ENCODE measurements at regions not wholly inside any gene's neighbourhood (a gene's known extent, or its start where the extent isn't known, plus 50 kb on each side); places are given as distances from the start of the nearest gene placed in this dataset.

- DNase-seq (ENCODE audit: low read depth in 1 of 2, low spot score in 1 of 2): no peak
- Histone ChIP-seq H3K27me3 (ENCODE audit: insufficient read depth, poor library complexity, severe bottlenecking) (no peaks in the 10 kb centered on the region), H3K4me3 (replicated peaks; ENCODE audit: insufficient read depth, low read length) (no peak overlapping the region), H3K27ac (replicated peaks) (no peak overlapping the region)
- TF ChIP-seq CTCF (IDR thresholded peaks at IDR 0.05; ENCODE audit: insufficient read depth, low read length): no peak
- no peak for TF ChIP-seq GABPA (IDR thresholded peaks at IDR 0.05; ENCODE audit: low read depth)
- TF ChIP-seq POLR2AphosphoS5 (IDR thresholded peaks at IDR 0.05; ENCODE audit: low read depth): no peak
- TF ChIP-seq SPI1 (IDR thresholded peaks at IDR 0.05; ENCODE audit: borderline replicate concordance, low read depth): no peak
These were observed 255.4 kb upstream of the PITRM1 start for GRCh38 chr10:3427950-3428354.

- no peak overlapping the region for H3K27ac ChIP-seq (replicated peaks)
- no peaks in the 10 kb centered on the region for H3K27me3 ChIP-seq (ENCODE audit: insufficient read depth, poor library complexity, severe bottlenecking)
- TF ChIP-seq GABPA (IDR thresholded peaks at IDR 0.05; ENCODE audit: low read depth) (no peak), SPI1 (IDR thresholded peaks at IDR 0.05; ENCODE audit: borderline replicate concordance, low read depth) (no peak), REST (IDR thresholded peaks at IDR 0.05; ENCODE audit: insufficient replicate concordance, low read depth) (no peak), POLR2AphosphoS5 (IDR thresholded peaks at IDR 0.05; ENCODE audit: low read depth) (no peak), CTCF (IDR thresholded peaks at IDR 0.05; ENCODE audit: insufficient read depth, low read length) (no peak)
- H3K4me3 ChIP-seq (replicated peaks; ENCODE audit: insufficient read depth, low read length): no peak overlapping the region
- DNase-seq (ENCODE audit: low read depth in 1 of 2, low spot score in 1 of 2): no peak
These were observed 254.8 kb upstream of the PITRM1 start for GRCh38 chr10:3427347-3427746.

- TF ChIP-seq REST (IDR thresholded peaks at IDR 0.05; ENCODE audit: insufficient replicate concordance, low read depth) (no peak), GABPA (IDR thresholded peaks at IDR 0.05; ENCODE audit: low read depth) (no peak), CTCF (IDR thresholded peaks at IDR 0.05; ENCODE audit: insufficient read depth, low read length) (no peak), POLR2AphosphoS5 (IDR thresholded peaks at IDR 0.05; ENCODE audit: low read depth) (no peak), SPI1 (IDR thresholded peaks at IDR 0.05; ENCODE audit: borderline replicate concordance, low read depth) (no peak)
- no peak overlapping the region for H3K27ac ChIP-seq (replicated peaks)
- DNase-seq (ENCODE audit: low read depth in 1 of 2, low spot score in 1 of 2): no peak
- no peak overlapping the region for H3K4me3 ChIP-seq (replicated peaks; ENCODE audit: insufficient read depth, low read length)
- H3K27me3 ChIP-seq (ENCODE audit: insufficient read depth, poor library complexity, severe bottlenecking): no peaks in the 10 kb centered on the region
These were observed 253.7 kb upstream of the PITRM1 start for GRCh38 chr10:3426190-3426845.

- H3K4me3 ChIP-seq (replicated peaks; ENCODE audit: insufficient read depth, low read length): no peak overlapping the region
- no peak for TF ChIP-seq POLR2AphosphoS5 (IDR thresholded peaks at IDR 0.05; ENCODE audit: low read depth)
- TF ChIP-seq REST (IDR thresholded peaks at IDR 0.05; ENCODE audit: insufficient replicate concordance, low read depth): no peak
- no peak for TF ChIP-seq CTCF (IDR thresholded peaks at IDR 0.05; ENCODE audit: insufficient read depth, low read length)
- TF ChIP-seq GABPA (IDR thresholded peaks at IDR 0.05; ENCODE audit: low read depth): no peak
- no peak for TF ChIP-seq SPI1 (IDR thresholded peaks at IDR 0.05; ENCODE audit: borderline replicate concordance, low read depth)
- no peak overlapping the region for H3K27ac ChIP-seq (replicated peaks)
- DNase-seq (ENCODE audit: low read depth in 1 of 2, low spot score in 1 of 2): no peak
- H3K27me3 ChIP-seq (ENCODE audit: insufficient read depth, poor library complexity, severe bottlenecking): no peaks in the 10 kb centered on the region
These were observed 253.1 kb upstream of the PITRM1 start for GRCh38 chr10:3425716-3426115.
